Right cardiac atrium (tissue), 5 donors: ENCODE measurements at regions not wholly inside any gene's neighbourhood (a gene's known extent, or its start where the extent isn't known, plus 50 kb on each side); places are given as distances from the start of the nearest gene placed in this dataset.

ENCODE experiments used
- ATAC-seq, 2 donors: fragments of 200-7000 bp; cut with Tn5 transposase; one replicate each; pipeline versions ENCODE4 v1.8.0 to v1.9.1; 2020; ENCODE audit warnings: moderate library complexity in 2 of 2, mild to moderate bottlenecking in 1 of 2
- DNase-seq, 3 donors: peaks; one replicate each; pipeline ENCODE4 v3.0.0-alpha.2; 2020
- H3K27ac ChIP-seq: one replicate; pipeline ENCODE4 v1.5.1; 2013; ENCODE audit warnings: mild to moderate bottlenecking, low read length, control low read depth, moderate library complexity
- H3K27me3 ChIP-seq: one replicate; pipeline ENCODE4 v1.6.1; 2013; ENCODE audit not compliant: control insufficient read depth, insufficient read depth
- H3K4me1 ChIP-seq: one replicate; pipeline ENCODE4 v1.6.1; 2013; ENCODE audit warnings: low read length; ENCODE audit not compliant: control insufficient read depth, insufficient read depth
- H3K4me3 ChIP-seq: one replicate; pipeline ENCODE4 v1.5.1; 2013; ENCODE audit warnings: low read length, control low read depth
- H3K9me3 ChIP-seq: one replicate; pipeline ENCODE4 v1.6.1; 2013; ENCODE audit warnings: low read length; ENCODE audit not compliant: control insufficient read depth
- WGBS: extraction: QIAGEN DNeasy Blood & Tissue Kit; methylation state at CpG from one replicate; pipeline ENCODE4 v1.1.7; 2013; 5-methylcytosine and 5-hydroxymethylcytosine counted together
- intact Hi-C, 4 donors: fragments of 100-400 bp; cut with DNase I; formaldehyde crosslinking; loops; one replicate each; pipeline versions ENCODE4 v1.11.0 to v1.14.0; 2022 to 2023
- donor health status: healthy with polysubstance abuse.
- donor health status: DM: no; HTN: yes; CAD: no.
- donor health status: DM: no; HTN: no; CAD: no.
- donor health status: DM: no; HTN: yes; CAD: no; lungs with severe emphysema.
- donor health status: DM: yes; HTN: yes; CAD: no.

GRCh38 chr1:232307296-232308017, 322.5 kb downstream of the SIPA1L2 start:
- ATAC-seq (peak in 1 of 2 donors; percentile 16), DNase-seq (no peak)
- no peak overlapping the region for H3K4me3 ChIP-seq
- no peak overlapping the region for H3K27ac ChIP-seq
- peaks cover 3% of the 10 kb centered on the region for H3K4me1 ChIP-seq
- H3K9me3 ChIP-seq: no peaks in the 10 kb centered on the region
- no peaks in the 10 kb centered on the region for H3K27me3 ChIP-seq
- intact Hi-C loops: loop anchor here in 2 of 4 donors (10.0 kb wide), 1 partner anchor 443 kb away; no protein-coding TSS in a partner anchor
- 45% methylated on average over 5 of the region's 5 CpGs for WGBS

GRCh38 chr1:232306269-232306961, 323.5 kb downstream of the SIPA1L2 start:
- Histone ChIP-seq H3K4me3 (no peak overlapping the region), H3K27ac (peak overlapping the region; percentile 4), H3K9me3 (no peaks in the 10 kb centered on the region), H3K27me3 (no peaks in the 10 kb centered on the region), H3K4me1 (peaks cover 3% of the 10 kb centered on the region)
- peak; percentile 87 to 96 for ATAC-seq
- 48% methylated on average over 8 of the region's 8 CpGs for WGBS
- DNase-seq: peak; percentile 43 to 80 (median 78)
- intact Hi-C loops: loop anchor here in 2 of 4 donors (10.0 kb wide), 1 partner anchor 442 kb away; no protein-coding TSS in a partner anchor

- ATAC-seq: no peak
- DNase-seq: no peak
- Histone ChIP-seq H3K9me3 (no peaks in the 10 kb centered on the region), H3K4me1 (peaks cover 3% of the 10 kb centered on the region), H3K27ac (no peak overlapping the region), H3K27me3 (no peaks in the 10 kb centered on the region), H3K4me3 (no peak overlapping the region)
- intact Hi-C loops: loop anchor here in 2 of 4 donors (10.0 kb wide), 1 partner anchor 440 kb away; no protein-coding TSS in a partner anchor
- WGBS: 80% methylated on average over 4 of the region's 4 CpGs
Observed at GRCh38 chr1:232305050-232305449, 324.9 kb downstream of the SIPA1L2 start.

- Histone ChIP-seq H3K9me3 (no peaks in the 10 kb centered on the region), H3K27ac (no peak overlapping the region), H3K4me3 (no peak overlapping the region), H3K4me1 (peaks cover 3% of the 10 kb centered on the region), H3K27me3 (no peaks in the 10 kb centered on the region)
- intact Hi-C loops: loop anchor here in 2 of 4 donors (10.0 kb wide), 1 partner anchor 438 kb away; no protein-coding TSS in a partner anchor
- DNase-seq (no peak), ATAC-seq (no peak)
- 92% methylated on average over 5 of the region's 5 CpGs for WGBS
Observed at GRCh38 chr1:232303222-232303620, 326.7 kb downstream of the SIPA1L2 start.

- DNase-seq (no peak), ATAC-seq (no peak)
- Histone ChIP-seq H3K4me1 (peaks cover 3% of the 10 kb centered on the region), H3K9me3 (no peaks in the 10 kb centered on the region), H3K27ac (no peak overlapping the region), H3K4me3 (no peak overlapping the region), H3K27me3 (no peaks in the 10 kb centered on the region)
- WGBS: 67% methylated on average over 4 of the region's 4 CpGs
- intact Hi-C loops: loop anchor here in 2 of 4 donors (10.0 kb wide), 1 partner anchor 438 kb away; no protein-coding TSS in a partner anchor
Observed at GRCh38 chr1:232302376-232303221, 327.3 kb downstream of the SIPA1L2 start.

- intact Hi-C loops: loop anchor here in 2 of 4 donors (10.0 kb wide), 1 partner anchor 436 kb away; no protein-coding TSS in a partner anchor
- no peak overlapping the region for H3K27ac ChIP-seq
- no peak for ATAC-seq
Observed at GRCh38 chr1:232301246-232301645, 328.7 kb downstream of the SIPA1L2 start.

GRCh38 chr1:232300466-232300865, 329.5 kb downstream of the SIPA1L2 start:
- WGBS: 90% methylated on average over 2 of the region's 2 CpGs
- intact Hi-C loops: loop anchor here in 2 of 4 donors (10.0 kb wide), 1 partner anchor 436 kb away; no protein-coding TSS in a partner anchor
- no peak for ATAC-seq

More at GRCh38 chr1:232301246-232301645, 328.7 kb downstream of the SIPA1L2 start:
- WGBS: 94% methylated on average over 8 of the region's 8 CpGs
- no peaks in the 10 kb centered on the region for H3K4me1 ChIP-seq
- no peaks in the 10 kb centered on the region for H3K27me3 ChIP-seq
- DNase-seq: no peak
- H3K4me3 ChIP-seq: no peak overlapping the region
- H3K9me3 ChIP-seq: no peaks in the 10 kb centered on the region

GRCh38 chr1:232296461-232296860, 333.5 kb downstream of the SIPA1L2 start:
- no peak overlapping the region for H3K27ac ChIP-seq
- H3K9me3 ChIP-seq: no peaks in the 10 kb centered on the region
- no peaks in the 10 kb centered on the region for H3K4me1 ChIP-seq
- intact Hi-C loops: no loop called here
- H3K4me3 ChIP-seq: no peak overlapping the region
- no peaks in the 10 kb centered on the region for H3K27me3 ChIP-seq
- DNase-seq (no peak), ATAC-seq (no peak)
- 71% methylated on average over 4 of the region's 4 CpGs for WGBS

More at GRCh38 chr1:232300466-232300865, 329.5 kb downstream of the SIPA1L2 start:
- Histone ChIP-seq H3K27ac (no peak overlapping the region), H3K27me3 (no peaks in the 10 kb centered on the region), H3K9me3 (no peaks in the 10 kb centered on the region), H3K4me1 (no peaks in the 10 kb centered on the region), H3K4me3 (no peak overlapping the region)
- no peak for DNase-seq

- Histone ChIP-seq H3K27ac (no peak overlapping the region), H3K4me1 (peaks cover 2% of the 10 kb centered on the region), H3K9me3 (no peaks in the 10 kb centered on the region), H3K4me3 (no peak overlapping the region), H3K27me3 (no peaks in the 10 kb centered on the region)
- intact Hi-C loops: no loop called here
- WGBS: 93% methylated on average over 3 of the region's 3 CpGs
- ATAC-seq: no peak
- no peak for DNase-seq
Observed at GRCh38 chr1:232293361-232293760, 336.6 kb downstream of the SIPA1L2 start.

- H3K27me3 ChIP-seq: no peaks in the 10 kb centered on the region
- no peak overlapping the region for H3K27ac ChIP-seq
- H3K4me3 ChIP-seq: no peak overlapping the region
- 94% methylated on average over 7 of the region's 7 CpGs for WGBS
- H3K9me3 ChIP-seq: no peaks in the 10 kb centered on the region
- DNase-seq (no peak), ATAC-seq (no peak)
- peaks cover 5% of the 10 kb centered on the region for H3K4me1 ChIP-seq
- intact Hi-C loops: no loop called here
Observed at GRCh38 chr1:232292818-232293217, 337.1 kb downstream of the SIPA1L2 start.
